ENCODE measurements at regions not wholly inside any gene's neighbourhood (a gene's known extent, or its start where the extent isn't known, plus 50 kb on each side); places are given as distances from the start of the nearest gene placed in this dataset.
"Not testable (repeated sequence)": the region's sequence is repeated elsewhere in the genome, so short reads cannot be mapped to it uniquely, and the experiment has no call there.

- DNase-seq: no peak
These were observed 100.1 kb upstream of the MRPS22 start for GRCh38 chr3:139243710-139244109.

DNA sequence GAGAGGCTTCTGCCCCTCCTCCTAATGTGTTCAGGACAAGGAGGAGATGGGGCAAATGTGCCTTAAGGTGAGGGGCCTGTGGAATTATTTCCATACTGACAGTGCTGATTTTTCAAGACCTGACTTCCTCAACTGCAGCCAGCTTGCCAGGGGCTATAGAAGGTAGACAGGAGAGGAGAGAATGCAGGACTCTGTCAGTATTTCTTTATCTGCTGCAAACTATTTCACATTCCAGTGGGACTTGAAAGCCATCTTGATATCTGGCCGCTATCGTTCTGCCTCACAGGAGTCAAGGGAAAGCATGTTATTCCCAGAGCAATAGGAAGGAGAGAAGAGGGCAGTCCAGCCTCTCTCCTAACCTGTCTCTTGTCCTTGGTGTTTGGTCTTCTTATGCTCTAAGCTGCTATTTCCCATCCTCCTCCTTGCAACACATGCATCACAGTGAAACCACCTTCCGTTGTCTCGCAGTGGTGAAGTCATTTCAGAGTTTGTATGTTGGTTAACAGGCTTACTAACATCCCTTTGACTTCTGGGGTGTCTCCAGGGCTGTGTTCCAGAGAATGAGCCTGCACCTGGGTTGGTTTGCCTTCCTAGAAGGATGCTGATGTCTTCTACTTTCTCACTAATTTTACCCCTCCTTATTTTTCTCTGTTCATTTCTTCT lies 95.1 kb upstream of the MRPS22 start:
- DNase-seq: no peak

DNA sequence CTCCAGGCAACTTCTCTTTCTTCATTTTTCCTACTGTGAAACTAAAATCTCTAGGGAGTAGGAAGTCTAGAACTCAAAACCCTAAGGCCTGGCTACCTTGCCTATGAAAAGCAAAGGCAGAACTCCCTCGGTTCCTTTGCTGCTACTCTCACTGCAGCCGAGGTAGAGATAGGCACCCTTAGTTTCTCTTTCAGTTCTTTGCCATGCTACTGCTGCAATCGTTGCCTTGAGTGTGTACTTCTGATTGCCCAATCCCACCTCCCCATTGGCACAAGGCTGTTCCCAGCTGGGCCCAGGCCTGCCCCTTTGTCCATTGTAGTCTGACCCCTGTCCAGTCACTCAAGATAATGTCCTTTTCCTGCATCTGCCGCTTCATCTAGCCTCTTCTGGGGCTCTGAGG lies 92.3 kb upstream of the MRPS22 start:
- DNase-seq: no peak

- no peak for DNase-seq
These were observed 91.1 kb upstream of the MRPS22 start for GRCh38 chr3:139252719-139253118.

GRCh38 chr3:139258276-139258675 lies 85.5 kb upstream of the MRPS22 start:
- DNase-seq: no peak

GRCh38 chr3:139259398-139259797 lies 84.4 kb upstream of the MRPS22 start:
- no peak for DNase-seq

- no peak for DNase-seq
These were observed 83.8 kb upstream of the MRPS22 start for GRCh38 chr3:139260041-139260486.

- no peak for DNase-seq
These were observed 82.8 kb upstream of the MRPS22 start for GRCh38 chr3:139260793-139261736.

DNA sequence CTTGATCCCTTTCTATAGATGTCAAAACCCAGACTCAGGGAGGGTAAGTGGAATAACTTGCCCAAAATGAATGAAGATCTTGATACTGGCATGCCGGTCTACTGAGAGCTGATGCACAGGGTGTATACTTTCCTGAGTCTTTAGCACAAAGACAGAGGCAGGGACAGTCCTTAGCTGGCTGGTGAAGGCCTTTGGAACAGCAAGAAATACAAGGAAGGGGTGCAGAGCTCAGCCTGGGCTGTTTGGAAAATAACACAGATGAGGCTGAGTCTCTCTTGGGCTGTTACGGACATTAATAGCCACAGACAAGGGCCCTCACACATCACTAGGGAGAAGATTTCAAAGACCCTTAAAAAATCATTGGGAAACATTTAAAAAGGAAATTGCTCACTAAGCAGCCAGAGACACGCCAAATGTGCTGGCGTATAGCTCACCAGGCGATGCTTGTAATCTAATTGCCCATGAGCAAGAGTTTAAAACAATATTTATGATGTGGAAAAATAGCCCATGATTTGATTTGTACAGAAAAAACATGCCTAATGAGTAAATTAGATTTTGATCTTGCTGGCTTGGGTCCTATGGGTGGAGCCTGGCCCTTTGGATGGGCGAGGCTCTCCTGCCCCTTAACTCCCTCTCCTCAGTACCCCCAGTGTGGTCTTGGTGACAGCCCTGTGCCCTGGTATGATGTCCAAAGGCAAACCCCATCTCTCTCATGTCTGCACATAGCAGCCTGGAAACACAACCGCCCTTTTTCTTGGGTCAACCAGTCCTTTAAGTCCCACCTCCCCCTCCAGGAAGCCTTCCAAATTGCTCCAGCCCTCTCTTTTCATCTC lies 81.8 kb upstream of the MRPS22 start:
- DNase-seq: no peak

GRCh38 chr3:139263798-139264197 lies 80.0 kb upstream of the MRPS22 start:
- DNase-seq: no peak

DNA sequence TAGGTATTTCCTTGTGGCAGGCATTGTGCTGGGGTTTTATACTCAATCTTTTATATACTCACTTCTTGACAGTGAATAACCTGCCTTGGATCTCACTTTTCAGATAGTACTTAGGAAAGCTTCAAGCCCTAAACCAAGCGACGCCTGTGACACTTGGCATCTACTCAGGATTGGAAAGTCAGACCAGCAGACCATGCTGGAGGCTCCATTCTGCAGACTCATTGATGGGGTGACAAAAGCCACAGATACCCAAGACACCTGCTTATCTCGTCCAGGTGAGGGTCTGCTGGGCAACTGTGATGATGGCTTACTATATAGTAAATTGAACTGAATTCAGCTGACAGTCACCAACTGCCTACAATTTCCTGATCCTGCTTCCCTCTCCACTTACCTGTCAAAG lies 79.4 kb upstream of the MRPS22 start:
- DNase-seq: no peak

- DNase-seq: no peak
These were observed 78.4 kb upstream of the MRPS22 start for GRCh38 chr3:139265131-139266016.

DNA sequence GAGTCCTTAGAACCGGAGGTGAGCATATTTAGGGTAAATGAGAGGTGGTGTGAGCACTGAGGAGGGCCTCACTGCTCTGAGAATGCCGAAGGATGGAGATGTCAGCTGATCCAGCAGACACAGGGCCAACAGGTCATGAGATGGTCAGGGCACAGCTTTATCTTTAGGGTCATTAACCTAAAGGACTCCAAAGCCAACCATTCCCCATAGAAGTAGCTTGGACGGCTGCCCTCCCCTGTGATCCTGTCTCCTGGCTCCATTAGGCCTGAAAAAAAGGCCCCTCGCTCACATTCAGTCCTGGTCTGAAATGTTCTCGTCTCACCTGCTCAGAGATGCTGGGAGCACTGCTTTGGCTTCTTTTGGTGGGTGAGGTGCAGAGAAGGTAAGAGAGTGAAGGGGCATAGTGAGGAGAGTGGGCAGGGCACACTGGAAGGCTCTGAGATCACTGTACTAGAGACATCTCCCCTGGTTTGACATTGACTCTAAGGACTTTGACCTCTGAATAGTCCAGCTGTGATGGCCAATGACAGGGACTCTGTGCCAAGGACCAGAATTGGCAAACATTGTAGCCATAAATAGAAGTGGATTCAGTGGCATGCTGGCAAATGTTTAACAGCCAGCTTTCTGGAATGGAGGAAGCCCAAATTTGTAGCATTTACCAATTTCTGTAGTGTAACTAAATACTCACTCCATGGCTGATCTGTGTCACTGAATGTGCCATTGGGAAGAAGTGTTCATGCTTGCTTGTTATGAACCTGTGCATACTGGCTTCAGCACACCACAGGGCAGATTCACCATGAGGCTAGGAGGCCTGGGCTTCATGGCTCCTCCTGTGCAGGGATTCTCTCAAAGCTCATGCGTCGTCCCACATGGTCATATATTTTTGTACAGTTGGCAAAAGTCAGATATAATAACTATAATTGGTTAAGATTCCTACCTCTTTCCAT lies 76.2 kb upstream of the MRPS22 start:
- no peak for DNase-seq

GRCh38 chr3:139269984-139270383 lies 73.8 kb upstream of the MRPS22 start:
- DNase-seq: no peak

DNA sequence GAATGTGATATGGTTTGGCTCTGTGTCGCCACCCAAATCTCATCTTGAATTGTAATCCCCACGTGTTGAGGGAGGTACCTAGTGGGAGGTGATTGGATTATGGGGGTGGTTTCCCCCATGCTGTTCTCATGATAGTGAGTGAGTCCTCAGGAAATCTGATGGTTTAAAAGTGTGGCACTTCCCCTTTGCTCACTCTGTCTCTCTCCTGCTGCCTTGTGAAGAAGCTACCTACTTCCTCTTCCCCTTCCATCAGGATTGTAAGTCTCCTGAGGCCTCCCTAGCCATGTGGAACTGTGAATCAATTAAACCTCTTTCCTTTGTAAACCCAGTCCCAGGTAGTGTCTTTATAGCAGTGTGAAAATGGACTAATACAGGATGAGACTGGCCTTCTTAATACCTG lies 73.2 kb upstream of the MRPS22 start:
- DNase-seq: not testable (repeated sequence)

DNA sequence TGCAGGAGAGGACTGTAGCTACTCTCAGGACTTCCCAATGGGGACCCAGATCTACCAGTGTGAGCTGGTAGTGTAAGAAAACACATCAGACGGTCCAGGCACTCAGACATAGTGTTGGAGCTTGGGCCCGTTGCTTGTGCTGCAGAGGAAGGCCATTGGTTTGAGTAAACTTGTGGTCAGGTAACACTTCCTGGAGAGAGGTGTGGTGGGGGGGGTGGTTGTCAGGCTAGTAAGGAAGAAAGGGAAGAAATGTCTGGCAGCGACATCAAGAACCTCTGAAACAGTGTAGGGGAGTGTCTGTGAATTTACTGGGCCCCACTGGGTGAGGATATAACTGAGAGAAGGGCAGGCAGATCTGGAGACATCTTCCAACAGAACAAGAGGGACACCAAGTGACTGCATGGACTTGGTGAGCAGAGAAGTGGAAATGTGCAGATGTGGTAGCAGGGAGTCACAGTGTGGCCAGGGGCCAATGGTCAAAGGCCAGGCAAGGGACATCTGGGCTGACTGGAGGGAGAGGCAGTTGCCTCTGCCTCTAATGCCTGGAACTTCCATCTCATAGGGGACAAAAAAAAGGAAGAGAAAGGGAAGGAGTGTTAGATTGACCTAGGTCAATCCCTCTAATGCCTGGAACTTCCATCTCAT lies 63.7 kb upstream of the MRPS22 start:
- no peak for DNase-seq

DNA sequence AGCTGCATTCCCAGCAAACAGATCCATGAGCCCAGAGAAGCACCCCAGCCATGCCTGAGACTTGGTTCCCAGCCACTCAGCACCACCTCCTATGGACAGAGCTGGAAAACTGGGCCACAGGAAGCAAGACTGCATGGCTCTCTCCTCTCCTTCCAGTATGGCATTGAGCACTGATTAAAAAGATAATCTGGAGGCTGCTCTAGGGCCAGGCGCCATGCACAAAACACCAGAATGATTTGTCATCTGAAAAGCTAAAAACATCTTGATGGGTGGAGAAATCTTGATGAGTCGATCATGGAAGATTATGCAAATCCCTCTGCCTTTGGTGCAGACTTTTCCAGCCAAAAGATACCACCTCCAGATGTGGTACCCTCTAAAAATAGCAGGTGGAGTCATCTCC lies 62.7 kb upstream of the MRPS22 start:
- DNase-seq: no peak

DNA sequence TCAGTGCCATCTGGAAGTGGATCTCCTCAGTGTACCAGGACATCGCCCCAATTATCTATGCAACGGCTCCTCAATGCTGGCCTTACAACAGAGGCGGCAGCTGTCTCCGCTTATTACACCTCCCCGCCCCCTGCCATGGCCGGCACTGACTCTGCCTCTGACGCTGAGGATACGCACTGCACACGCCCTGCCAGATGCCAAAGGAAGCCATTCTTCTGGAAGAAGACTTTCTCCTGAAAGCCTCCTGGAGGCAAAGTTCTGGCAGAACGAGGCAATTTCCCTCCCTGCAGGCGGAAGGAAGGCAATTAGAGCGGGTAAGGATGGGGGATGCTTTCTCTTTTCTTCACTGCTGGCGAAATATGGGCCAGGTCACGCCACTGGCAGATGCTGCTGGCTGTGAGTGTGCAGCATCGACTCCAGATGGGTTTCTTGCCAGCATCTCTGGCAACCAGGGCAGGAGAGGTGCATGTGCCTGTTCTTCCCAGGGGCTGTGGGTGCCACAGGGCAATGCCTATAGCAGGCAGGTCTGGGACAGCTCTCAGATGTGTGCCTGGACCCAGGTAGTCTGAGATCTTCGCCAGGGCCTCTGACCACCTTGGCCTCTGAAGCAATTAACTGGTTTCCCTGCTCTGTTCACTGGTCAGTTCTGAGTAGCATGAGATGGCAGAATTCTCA lies 62.2 kb upstream of the MRPS22 start:
- DNase-seq: no peak

GRCh38 chr3:139283301-139283700 lies 60.5 kb upstream of the MRPS22 start:
- no peak for DNase-seq

- DNase-seq: no peak
These were observed 59.6 kb upstream of the MRPS22 start for GRCh38 chr3:139284221-139284620.

All from AML-193 (cell line).